Activated naive CD4-positive, alpha-beta T cell treated with anti-CD3 and anti-CD28 coated beads for 36 hours (primary cell): ENCODE measurements at regions not wholly inside any gene's neighbourhood (a gene's known extent, or its start where the extent isn't known, plus 50 kb on each side); places are given as distances from the start of the nearest gene placed in this dataset.

Source experiments
- CTCF ChIA-PET: fragments of 350-600 bp; sonication (Branson Sonifier 250); formaldehyde crosslinking; loops from one replicate; lab custom pipeline; 2021; ENCODE audit warnings: antibody characterized with exemption; lab: Charles Lee
- DNase-seq: peaks from one replicate; pipeline ENCODE4 v3.0.0-alpha.2; 2020
- H3K27ac Mint-ChIP-seq: one replicate; pipeline ENCODE4 v1.8.0; 2021; ENCODE audit warnings: mild to moderate bottlenecking, mixed read lengths
- H3K27me3 Mint-ChIP-seq: one replicate; pipeline ENCODE4 v1.8.0; 2021; ENCODE audit warnings: low read depth, mixed read lengths
- H3K36me3 Mint-ChIP-seq: one replicate; pipeline ENCODE4 v1.8.0; 2021; ENCODE audit warnings: low read depth, mixed read lengths
- H3K4me1 Mint-ChIP-seq: one replicate; pipeline ENCODE4 v1.8.0; 2021; ENCODE audit warnings: low read depth, mixed read lengths
- H3K4me3 Mint-ChIP-seq: one replicate; pipeline ENCODE4 v1.8.0; 2021; ENCODE audit warnings: mild to moderate bottlenecking, moderate library complexity, mixed read lengths
- H3K9me3 Mint-ChIP-seq: one replicate; pipeline ENCODE4 v1.8.0; 2021; ENCODE audit warnings: mixed read lengths
- intact Hi-C: fragments of 100-400 bp; cut with micrococcal nuclease; formaldehyde crosslinking; loops from one replicate; pipeline ENCODE4 v1.15.1; 2023

DNA sequence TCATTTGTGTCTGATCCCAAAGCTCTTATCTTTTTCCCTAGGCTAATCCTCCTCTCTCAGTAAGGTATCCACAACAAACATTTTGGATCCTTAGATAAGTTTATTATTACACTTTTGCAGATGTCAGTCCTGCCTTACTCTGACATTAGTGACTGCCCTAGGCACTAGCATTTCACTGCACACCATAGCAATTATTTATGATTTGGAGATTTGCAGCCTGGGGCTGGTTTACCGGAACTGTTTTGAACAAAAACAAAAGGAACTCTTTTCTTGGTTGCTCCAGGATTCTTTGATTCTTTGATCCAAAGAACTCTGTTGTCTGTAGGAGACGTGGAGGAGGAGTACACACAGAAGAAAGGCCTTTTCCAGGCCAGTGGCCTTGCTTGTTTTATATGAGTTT, 80.4 kb downstream of the EDNRB start:
- Mint-ChIP-seq H3K27me3 (no peaks in the 10 kb centered on the region), H3K4me1 (no peaks in the 10 kb centered on the region), H3K36me3 (no peaks in the 10 kb centered on the region), H3K4me3 (no peak overlapping the region), H3K9me3 (no peaks in the 10 kb centered on the region), H3K27ac (no peak overlapping the region)
- no peak for DNase-seq
- CTCF ChIA-PET = interaction anchor here (0.7 kb wide), 1 partner anchor 246 kb away, joined by 3 read pairs; no protein-coding TSS in a partner anchor
- intact Hi-C loops = no loop called here

DNA sequence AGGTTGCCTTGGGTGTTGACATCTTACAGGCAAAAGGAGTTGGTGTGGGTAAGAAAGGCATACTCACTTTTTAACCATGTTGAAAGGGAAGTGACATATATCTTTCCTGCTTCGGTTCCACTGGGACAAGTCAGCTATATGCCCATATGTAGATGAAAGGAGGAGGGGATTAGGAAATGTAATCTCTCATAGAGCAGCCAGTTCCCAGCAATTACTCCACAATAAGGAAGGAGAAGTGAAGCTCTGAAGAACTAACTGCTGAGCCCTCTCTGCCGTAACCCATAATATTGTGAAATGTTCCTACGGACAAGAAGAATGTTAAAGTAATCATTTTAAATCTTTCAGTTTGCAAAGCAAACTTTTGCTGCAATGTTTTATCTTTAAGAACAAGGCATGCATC, 82.2 kb downstream of the EDNRB start:
- intact Hi-C loops = no loop called here
- no peak overlapping the region for H3K27ac Mint-ChIP-seq
- no peak for DNase-seq
- H3K9me3 Mint-ChIP-seq = no peaks in the 10 kb centered on the region
- no peaks in the 10 kb centered on the region for H3K27me3 Mint-ChIP-seq
- H3K4me3 Mint-ChIP-seq = no peak overlapping the region
- CTCF ChIA-PET = interaction anchor here (0.6 to 0.9 kb wide), 2 partner anchors 55 to 285 kb away, joined by 4 to 5 read pairs; no protein-coding TSS in a partner anchor
- no peaks in the 10 kb centered on the region for H3K4me1 Mint-ChIP-seq
- no peaks in the 10 kb centered on the region for H3K36me3 Mint-ChIP-seq

DNA sequence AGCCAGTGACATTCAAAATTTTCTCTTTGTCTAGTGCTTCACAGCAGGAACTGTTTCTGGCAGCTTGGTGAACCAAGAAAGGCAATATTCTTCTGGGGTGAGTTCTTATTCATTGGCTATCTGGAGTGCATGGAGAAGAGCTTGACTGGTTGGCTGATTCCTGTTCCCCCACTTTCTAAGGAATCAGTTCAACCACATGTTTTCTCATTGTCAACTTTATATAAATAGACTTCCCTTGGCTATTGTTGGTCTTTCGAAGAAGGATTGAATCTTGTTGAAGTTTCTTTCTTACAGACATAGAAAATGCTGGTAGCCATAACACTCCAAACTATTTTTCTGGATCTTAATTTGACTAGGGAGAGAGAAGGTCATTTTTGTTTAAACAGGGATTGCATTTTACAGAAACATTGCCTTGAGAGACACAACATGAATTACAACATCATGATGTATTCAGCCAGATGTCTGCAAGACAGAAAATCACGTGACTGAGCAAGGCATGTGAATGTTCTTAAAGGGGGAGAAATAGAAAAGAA, 85.2 kb downstream of the EDNRB start:
- no peaks in the 10 kb centered on the region for H3K9me3 Mint-ChIP-seq
- H3K4me3 Mint-ChIP-seq = no peak overlapping the region
- H3K4me1 Mint-ChIP-seq = no peaks in the 10 kb centered on the region
- CTCF ChIA-PET = no interaction called here
- no peaks in the 10 kb centered on the region for H3K27me3 Mint-ChIP-seq
- intact Hi-C loops = no loop called here
- no peaks in the 10 kb centered on the region for H3K36me3 Mint-ChIP-seq
- H3K27ac Mint-ChIP-seq = no peak overlapping the region
- no peak for DNase-seq

DNA sequence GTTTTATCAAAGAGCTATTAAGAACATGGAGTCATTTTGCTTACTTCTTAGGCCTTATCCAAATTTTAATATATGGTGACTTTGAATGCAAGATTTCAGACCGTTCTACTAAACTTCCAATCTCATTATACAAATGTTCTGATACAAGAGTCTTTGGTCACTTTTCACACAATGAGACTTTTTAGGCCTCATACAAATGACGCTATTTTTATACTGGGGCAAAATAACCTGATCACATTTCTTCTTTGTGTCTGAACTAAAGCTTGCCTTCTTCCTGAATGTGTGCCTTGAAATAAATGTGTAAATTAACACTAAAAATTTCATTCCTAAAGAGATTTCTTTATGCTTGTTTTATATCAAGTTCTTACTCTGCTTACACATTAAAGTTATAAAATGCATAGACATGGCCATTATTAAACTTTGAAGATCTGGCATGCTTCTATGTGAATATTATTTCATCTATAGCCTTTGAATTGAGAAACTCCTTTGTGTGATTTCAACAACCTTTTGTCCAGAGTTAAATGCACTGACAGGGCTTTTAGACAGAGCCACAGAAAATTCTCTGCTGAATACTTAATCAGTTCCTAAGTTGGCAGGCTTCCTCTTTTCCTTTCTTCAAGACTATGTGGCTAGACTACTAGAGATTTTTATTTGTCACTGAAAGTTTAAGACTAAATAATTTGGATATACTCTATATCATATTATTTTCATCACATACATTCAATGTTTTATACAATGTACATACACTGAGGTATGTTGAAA, 86.1 kb downstream of the EDNRB start:
- H3K4me3 Mint-ChIP-seq = no peak overlapping the region
- intact Hi-C loops = no loop called here
- H3K27ac Mint-ChIP-seq = no peak overlapping the region
- no peaks in the 10 kb centered on the region for H3K4me1 Mint-ChIP-seq
- H3K9me3 Mint-ChIP-seq = no peaks in the 10 kb centered on the region
- no peaks in the 10 kb centered on the region for H3K36me3 Mint-ChIP-seq
- no peak for DNase-seq
- no peaks in the 10 kb centered on the region for H3K27me3 Mint-ChIP-seq
- CTCF ChIA-PET = no interaction called here

DNA sequence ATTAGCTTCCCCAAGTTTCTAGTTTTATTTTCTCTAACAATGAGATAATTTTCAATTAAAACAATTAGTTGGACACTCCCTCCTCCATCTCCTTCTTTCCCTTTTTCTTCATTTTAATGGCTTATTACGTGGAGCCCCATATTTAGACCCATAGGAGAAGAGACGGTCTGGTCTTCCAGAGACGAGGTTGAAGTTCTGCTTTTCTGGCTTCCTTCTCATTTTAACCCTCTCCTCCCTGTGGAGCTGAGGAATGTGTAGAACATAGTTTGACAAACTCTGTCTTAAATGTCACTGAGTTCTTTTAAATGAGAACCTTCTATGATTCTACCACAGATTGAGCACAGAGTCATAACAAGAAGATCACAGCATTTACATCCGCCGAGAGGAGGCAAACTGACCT, 86.8 kb downstream of the EDNRB start:
- CTCF ChIA-PET = no interaction called here
- Mint-ChIP-seq H3K4me1 (no peaks in the 10 kb centered on the region), H3K9me3 (no peaks in the 10 kb centered on the region), H3K27me3 (no peaks in the 10 kb centered on the region), H3K4me3 (no peak overlapping the region), H3K27ac (no peak overlapping the region), H3K36me3 (no peaks in the 10 kb centered on the region)
- intact Hi-C loops = no loop called here
- DNase-seq = no peak

DNA sequence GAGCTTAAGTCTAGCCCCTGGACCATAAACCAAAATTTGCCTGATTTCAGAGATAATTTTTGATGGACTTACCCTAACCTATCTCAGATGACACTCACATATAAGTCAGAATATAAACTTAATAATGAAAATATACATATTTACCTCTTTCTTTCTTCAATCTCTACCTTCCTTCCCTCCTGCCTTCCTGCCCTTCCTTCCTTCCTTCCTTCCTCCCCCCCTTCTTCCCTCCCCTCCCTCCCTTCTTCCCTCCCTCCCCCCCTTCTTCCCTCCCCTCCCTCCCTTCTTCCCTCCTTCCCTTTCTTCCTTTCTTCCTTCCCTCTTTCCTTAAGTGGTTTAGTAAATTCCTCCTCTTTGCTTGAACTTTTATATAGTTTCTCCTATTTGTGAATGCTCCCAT, 88.7 kb downstream of the EDNRB start:
- no peaks in the 10 kb centered on the region for H3K27me3 Mint-ChIP-seq
- no peak overlapping the region for H3K4me3 Mint-ChIP-seq
- H3K9me3 Mint-ChIP-seq = no peaks in the 10 kb centered on the region
- no peak overlapping the region for H3K27ac Mint-ChIP-seq
- CTCF ChIA-PET = interaction anchor here (0.7 kb wide), 1 partner anchor 16 kb away, joined by 3 read pairs; no protein-coding TSS in a partner anchor
- DNase-seq = no peak
- H3K4me1 Mint-ChIP-seq = no peaks in the 10 kb centered on the region
- no peaks in the 10 kb centered on the region for H3K36me3 Mint-ChIP-seq
- intact Hi-C loops = no loop called here

DNA sequence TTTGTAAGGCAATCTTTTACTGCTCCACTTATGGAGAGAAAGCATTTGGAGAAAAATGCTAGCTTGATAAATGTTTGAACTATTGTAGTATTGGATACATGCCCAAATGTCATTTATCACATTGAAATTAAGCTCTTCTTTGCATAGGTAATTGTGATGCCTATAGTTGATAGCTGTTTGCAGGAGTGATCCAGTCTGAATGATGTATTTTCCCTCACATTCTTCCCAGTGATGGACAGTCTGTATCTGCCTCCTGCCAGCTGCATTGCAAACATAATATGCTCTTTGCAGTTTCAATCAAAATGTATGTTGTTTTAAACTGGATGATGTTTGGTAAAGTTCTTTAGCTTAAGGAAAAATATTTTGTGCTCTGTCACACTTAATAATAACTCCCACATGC, 89.8 kb downstream of the EDNRB start:
- Mint-ChIP-seq H3K27me3 (no peaks in the 10 kb centered on the region), H3K27ac (no peak overlapping the region), H3K36me3 (no peaks in the 10 kb centered on the region), H3K4me3 (no peak overlapping the region), H3K4me1 (no peaks in the 10 kb centered on the region), H3K9me3 (no peaks in the 10 kb centered on the region)
- no peak for DNase-seq
- intact Hi-C loops = no loop called here
- CTCF ChIA-PET = interaction anchor here (0.7 kb wide), 1 partner anchor 292 kb away, joined by 3 read pairs; no protein-coding TSS in a partner anchor

DNA sequence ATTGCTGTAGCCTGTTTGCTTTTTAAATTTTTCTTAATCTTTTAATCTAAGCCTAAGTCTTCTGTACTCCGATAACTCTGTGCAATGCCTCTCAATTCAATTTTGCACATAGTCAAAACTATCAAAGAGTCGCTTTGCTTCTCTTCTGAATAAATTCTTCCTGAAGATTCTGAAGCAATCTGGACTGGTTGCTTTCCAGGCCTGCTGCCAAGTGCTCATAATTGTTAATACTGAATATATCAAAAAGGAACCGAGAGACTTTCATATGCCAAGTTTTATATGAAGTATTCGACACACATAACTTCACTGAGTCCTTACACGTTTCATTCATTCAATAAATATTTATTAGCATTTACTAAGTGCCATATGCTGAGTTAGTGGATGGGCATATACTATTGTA, 91.3 kb downstream of the EDNRB start:
- no peak overlapping the region for H3K4me3 Mint-ChIP-seq
- intact Hi-C loops = no loop called here
- no peaks in the 10 kb centered on the region for H3K9me3 Mint-ChIP-seq
- H3K36me3 Mint-ChIP-seq = no peaks in the 10 kb centered on the region
- CTCF ChIA-PET = no interaction called here
- DNase-seq = no peak
- H3K4me1 Mint-ChIP-seq = no peaks in the 10 kb centered on the region
- no peak overlapping the region for H3K27ac Mint-ChIP-seq
- H3K27me3 Mint-ChIP-seq = peaks cover 1% of the 10 kb centered on the region

DNA sequence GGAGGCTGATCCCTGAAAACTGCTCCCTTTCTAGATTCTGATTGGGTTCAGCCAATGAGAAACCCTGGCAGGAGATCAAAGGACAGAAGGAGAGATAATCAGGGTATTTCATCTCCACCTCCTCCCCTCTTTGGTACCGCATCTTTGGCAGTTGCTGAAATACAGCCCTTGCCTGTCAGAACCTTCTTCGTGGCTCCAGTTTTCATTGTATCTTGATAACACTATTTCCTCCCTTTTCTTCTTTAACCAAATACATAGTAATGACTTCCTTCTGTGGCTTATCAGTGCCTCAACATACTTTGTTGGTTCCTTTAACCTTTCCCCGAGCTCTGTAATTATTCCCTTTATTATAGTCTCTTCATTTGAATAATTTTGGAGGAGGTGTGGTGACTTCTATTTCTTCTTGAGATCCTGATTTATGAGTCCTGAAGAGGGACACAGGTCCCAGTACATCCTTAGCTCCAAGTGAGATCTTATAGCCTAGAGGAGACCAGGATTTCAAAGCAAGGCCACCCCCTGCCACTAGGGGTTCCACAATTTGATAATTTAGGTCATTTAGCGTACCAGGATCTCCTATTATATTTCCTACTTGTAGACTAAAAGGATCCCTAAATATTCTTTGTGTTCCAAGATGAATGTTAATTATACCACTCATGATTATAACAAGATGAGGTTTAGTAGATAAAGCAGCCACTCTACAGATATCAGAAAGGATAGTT, 98.0 kb downstream of the EDNRB start:
- DNase-seq = no peak
- CTCF ChIA-PET = no interaction called here
- no peak overlapping the region for H3K27ac Mint-ChIP-seq
- no peaks in the 10 kb centered on the region for H3K36me3 Mint-ChIP-seq
- H3K4me1 Mint-ChIP-seq = peaks cover 6% of the 10 kb centered on the region
- peaks cover 1% of the 10 kb centered on the region for H3K27me3 Mint-ChIP-seq
- H3K4me3 Mint-ChIP-seq = no peak overlapping the region
- intact Hi-C loops = no loop called here
- no peaks in the 10 kb centered on the region for H3K9me3 Mint-ChIP-seq

DNA sequence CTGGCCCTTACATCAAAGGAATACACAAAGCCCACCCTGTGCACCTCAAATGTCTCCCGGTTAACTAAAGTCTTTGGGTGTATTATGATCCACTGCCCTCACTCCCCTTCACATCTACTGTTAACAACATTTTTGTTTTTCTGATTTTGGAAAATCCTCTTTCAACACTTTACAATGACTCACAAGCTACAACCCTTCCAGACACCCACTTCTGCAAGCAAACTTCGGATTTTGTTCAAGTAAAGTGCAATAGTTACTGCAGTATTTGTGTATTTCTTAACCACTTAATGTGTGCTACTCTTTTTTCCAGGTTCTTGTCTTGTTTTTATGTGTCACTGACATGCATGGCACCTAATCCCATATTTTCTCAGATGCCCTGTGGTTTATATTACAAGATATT, 101.1 kb downstream of the EDNRB start:
- no peak overlapping the region for H3K4me3 Mint-ChIP-seq

DNA sequence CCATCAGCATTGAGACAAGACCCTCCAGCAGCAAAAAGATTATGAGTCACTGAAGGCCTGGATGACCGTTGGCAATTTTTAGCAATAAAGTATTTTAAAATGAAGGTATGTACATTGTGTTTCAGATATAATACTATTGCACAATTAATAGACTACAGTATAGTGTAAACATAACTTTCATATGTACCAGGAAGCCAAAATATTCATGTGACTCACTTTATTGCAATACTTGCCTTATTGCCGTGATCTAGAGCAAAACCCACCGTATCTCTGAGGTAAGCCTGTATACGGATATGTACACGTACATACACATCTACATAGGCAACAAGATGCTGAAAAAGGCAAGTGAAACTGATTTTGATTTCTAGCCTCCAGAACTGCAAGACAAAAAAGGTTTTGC, 103.3 kb downstream of the EDNRB start:
- Mint-ChIP-seq H3K4me3 (no peak overlapping the region), H3K9me3 (no peaks in the 10 kb centered on the region), H3K36me3 (no peaks in the 10 kb centered on the region), H3K27ac (no peak overlapping the region), H3K27me3 (peaks cover 3% of the 10 kb centered on the region), H3K4me1 (peaks cover 5% of the 10 kb centered on the region)
- CTCF ChIA-PET = no interaction called here
- DNase-seq = no peak
- intact Hi-C loops = no loop called here

More for the DNA sequence above, 101.1 kb downstream of the EDNRB start:
- Mint-ChIP-seq H3K27ac (no peak overlapping the region), H3K27me3 (peaks cover 2% of the 10 kb centered on the region), H3K36me3 (no peaks in the 10 kb centered on the region), H3K9me3 (no peaks in the 10 kb centered on the region), H3K4me1 (peaks cover 6% of the 10 kb centered on the region)
- no peak for DNase-seq
- CTCF ChIA-PET = no interaction called here
- intact Hi-C loops = no loop called here
